ENCODE measurements at regions not wholly inside any gene's neighbourhood (a gene's known extent, or its start where the extent isn't known, plus 50 kb on each side); places are given as distances from the start of the nearest gene placed in this dataset.

- Histone ChIP-seq H3K9me2 (replicated peaks; ENCODE audit: low read depth, low read length) (no peaks in the 10 kb centered on the region), H3K79me2 (ENCODE audit: insufficient read depth, low read length) (no peaks in the 10 kb centered on the region), H2AFZ (ENCODE audit: low read length) (no peak overlapping the region), H3F3A (ENCODE audit: low read depth) (no peaks in the 10 kb centered on the region), H3K9ac (ENCODE audit: low read depth, low read length, poor library complexity, severe bottlenecking) (no peak overlapping the region), H3K9me3 (ENCODE audit: insufficient read depth, low read depth, low read length) (no peaks in the 10 kb centered on the region), H3K4me3 (ENCODE audit: low read length, poor library complexity, severe bottlenecking) (no peak overlapping the region), H3K27me3 (ENCODE audit: insufficient read depth, low read length, poor library complexity, severe bottlenecking) (no peaks in the 10 kb centered on the region), H3K4me1 (ENCODE audit: insufficient read depth, low read length, poor library complexity, severe bottlenecking) (no peaks in the 10 kb centered on the region), H3K4me2 (ENCODE audit: low read depth, low read length, poor library complexity, severe bottlenecking) (no peak overlapping the region), H3K36me3 (ENCODE audit: insufficient read depth, low read length) (no peaks in the 10 kb centered on the region), H4K20me1 (ENCODE audit: insufficient read depth, low read length, poor library complexity, severe bottlenecking) (no peaks in the 10 kb centered on the region)
- TF ChIP-seq CTCF (conservative IDR thresholded peaks at IDR 0.05; ENCODE audit: low read length) (no peak), EZH2phosphoT487 (IDR thresholded peaks at IDR 0.05; ENCODE audit: borderline replicate concordance) (no peak)
Observed at GRCh38 chr7:113452245-113452644, 333.9 kb upstream of the SMIM30 start.

- no peaks in the 10 kb centered on the region for H3K9me2 ChIP-seq (replicated peaks; ENCODE audit: low read depth, low read length)
- H3K4me2 ChIP-seq (ENCODE audit: low read depth, low read length, poor library complexity, severe bottlenecking): no peak overlapping the region
- no peak for TF ChIP-seq CTCF (conservative IDR thresholded peaks at IDR 0.05; ENCODE audit: low read length)
- TF ChIP-seq EZH2phosphoT487 (IDR thresholded peaks at IDR 0.05; ENCODE audit: borderline replicate concordance): no peak
Observed at GRCh38 chr7:113446791-113447190, 328.4 kb upstream of the SMIM30 start.

GRCh38 chr7:113446391-113446790, 328.0 kb upstream of the SMIM30 start:
- no peaks in the 10 kb centered on the region for H3K27me3 ChIP-seq (ENCODE audit: insufficient read depth, low read length, poor library complexity, severe bottlenecking)
- H3K4me3 ChIP-seq (ENCODE audit: low read length, poor library complexity, severe bottlenecking): no peak overlapping the region
- H2AFZ ChIP-seq (ENCODE audit: low read length): no peak overlapping the region
- no peaks in the 10 kb centered on the region for H3F3A ChIP-seq (ENCODE audit: low read depth)
- no peaks in the 10 kb centered on the region for H3K79me2 ChIP-seq (ENCODE audit: insufficient read depth, low read length)
- H3K9me3 ChIP-seq (ENCODE audit: insufficient read depth, low read depth, low read length): no peaks in the 10 kb centered on the region
- H3K9ac ChIP-seq (ENCODE audit: low read depth, low read length, poor library complexity, severe bottlenecking): no peak overlapping the region
- H4K20me1 ChIP-seq (ENCODE audit: insufficient read depth, low read length, poor library complexity, severe bottlenecking): no peaks in the 10 kb centered on the region
- TF ChIP-seq EZH2phosphoT487 (IDR thresholded peaks at IDR 0.05; ENCODE audit: borderline replicate concordance) (no peak), CTCF (conservative IDR thresholded peaks at IDR 0.05; ENCODE audit: low read length) (no peak)
- no peaks in the 10 kb centered on the region for H3K9me2 ChIP-seq (replicated peaks; ENCODE audit: low read depth, low read length)
- H3K4me1 ChIP-seq (ENCODE audit: insufficient read depth, low read length, poor library complexity, severe bottlenecking): no peaks in the 10 kb centered on the region
- H3K36me3 ChIP-seq (ENCODE audit: insufficient read depth, low read length): no peaks in the 10 kb centered on the region
- no peak overlapping the region for H3K4me2 ChIP-seq (ENCODE audit: low read depth, low read length, poor library complexity, severe bottlenecking)

More at GRCh38 chr7:113446791-113447190, 328.4 kb upstream of the SMIM30 start:
- Histone ChIP-seq H3K9ac (ENCODE audit: low read depth, low read length, poor library complexity, severe bottlenecking) (no peak overlapping the region), H3K9me3 (ENCODE audit: insufficient read depth, low read depth, low read length) (no peaks in the 10 kb centered on the region), H3F3A (ENCODE audit: low read depth) (no peaks in the 10 kb centered on the region), H3K4me3 (ENCODE audit: low read length, poor library complexity, severe bottlenecking) (no peak overlapping the region), H3K36me3 (ENCODE audit: insufficient read depth, low read length) (no peaks in the 10 kb centered on the region), H4K20me1 (ENCODE audit: insufficient read depth, low read length, poor library complexity, severe bottlenecking) (no peaks in the 10 kb centered on the region), H3K27me3 (ENCODE audit: insufficient read depth, low read length, poor library complexity, severe bottlenecking) (no peaks in the 10 kb centered on the region), H3K79me2 (ENCODE audit: insufficient read depth, low read length) (no peaks in the 10 kb centered on the region), H2AFZ (ENCODE audit: low read length) (no peak overlapping the region), H3K4me1 (ENCODE audit: insufficient read depth, low read length, poor library complexity, severe bottlenecking) (no peaks in the 10 kb centered on the region)
